GM06990 (cell line): ENCODE measurements at regions not wholly inside any gene's neighbourhood (a gene's known extent, or its start where the extent isn't known, plus 50 kb on each side); places are given as distances from the start of the nearest gene placed in this dataset.

Source experiments
- DNase-seq: peaks from one replicate; pipeline ENCODE4 v3.0.0-alpha.2; 2011; ENCODE audit not compliant: insufficient read length; ENCODE audit errors: extremely low read depth
- H3K27me3 ChIP-seq: replicated peaks from 2 replicates; pipeline ENCODE4 v1.6.0; 2011; ENCODE audit warnings: low read length; ENCODE audit not compliant: control insufficient read depth, insufficient read depth
- H3K36me3 ChIP-seq: 2 replicates; pipeline ENCODE4 v1.5.1; 2011; ENCODE audit warnings: low read length; ENCODE audit not compliant: control insufficient read depth, insufficient read depth
- H3K4me3 ChIP-seq: replicated peaks from 2 replicates; pipeline ENCODE4 v1.5.1; 2011; ENCODE audit warnings: low read depth, mild to moderate bottlenecking, control low read depth, low read length
- CTCF ChIP-seq: IDR thresholded peaks from 2 replicates; pipeline ENCODE4 v1.5.1; 2011; ENCODE audit warnings: low read length, control low read depth, mild to moderate bottlenecking, inconsistent platforms; ENCODE audit not compliant: insufficient read depth, poor library complexity, severe bottlenecking

GRCh38 chr2:194742706-194743105 lies 914.3 kb upstream of the SLC39A10 start:
- no peak overlapping the region for H3K4me3 ChIP-seq
- TF ChIP-seq CTCF: no peak
- DNase-seq: no peak

GRCh38 chr2:194739217-194739616 lies 917.8 kb upstream of the SLC39A10 start:
- Histone ChIP-seq H3K27me3 (no peaks in the 10 kb centered on the region), H3K4me3 (no peak overlapping the region), H3K36me3 (no peaks in the 10 kb centered on the region)
- no peak for DNase-seq
- TF ChIP-seq CTCF: no peak

More at GRCh38 chr2:194742706-194743105, 914.3 kb upstream of the SLC39A10 start:
- Histone ChIP-seq H3K27me3 (no peaks in the 10 kb centered on the region), H3K36me3 (no peaks in the 10 kb centered on the region)

GRCh38 chr2:194735837-194736542 lies 921.0 kb upstream of the SLC39A10 start:
- DNase-seq: no peak

GRCh38 chr2:194730266-194730665 lies 926.8 kb upstream of the SLC39A10 start:
- no peak for DNase-seq
- Histone ChIP-seq H3K4me3 (no peak overlapping the region), H3K27me3 (no peaks in the 10 kb centered on the region), H3K36me3 (no peaks in the 10 kb centered on the region)
- TF ChIP-seq CTCF: no peak

More at GRCh38 chr2:194735837-194736542, 921.0 kb upstream of the SLC39A10 start:
- no peaks in the 10 kb centered on the region for H3K36me3 ChIP-seq
- H3K4me3 ChIP-seq: no peak overlapping the region
- TF ChIP-seq CTCF: no peak
- no peaks in the 10 kb centered on the region for H3K27me3 ChIP-seq

- Histone ChIP-seq H3K36me3 (no peaks in the 10 kb centered on the region), H3K27me3 (no peaks in the 10 kb centered on the region), H3K4me3 (no peak overlapping the region)
- DNase-seq: no peak
- TF ChIP-seq CTCF: no peak
Measured at GRCh38 chr2:194725169-194725568, 931.9 kb upstream of the SLC39A10 start.

GRCh38 chr2:194723446-194723845 lies 933.6 kb upstream of the SLC39A10 start:
- no peaks in the 10 kb centered on the region for H3K27me3 ChIP-seq
- TF ChIP-seq CTCF: no peak
- no peaks in the 10 kb centered on the region for H3K36me3 ChIP-seq
- no peak overlapping the region for H3K4me3 ChIP-seq
- DNase-seq: no peak
